Neural cell (in vitro differentiated cells): ENCODE measurements at regions not wholly inside any gene's neighbourhood (a gene's known extent, or its start where the extent isn't known, plus 50 kb on each side); places are given as distances from the start of the nearest gene placed in this dataset.

Experiments used
- H2AFZ ChIP-seq: fragments of 200-600, 300-800 bp; sonication (generic), shearing (Covaris generic); 2 replicates; pipeline ENCODE4 v1.6.0; 2014; ENCODE audit warnings: low read depth, mild to moderate bottlenecking, antibody characterized with exemption, low read length, moderate library complexity
- H3F3A ChIP-seq: fragments of 200-600 bp; shearing (Covaris generic); 2 replicates; pipeline ENCODE4 v1.6.1; 2016; ENCODE audit warnings: mild to moderate bottlenecking, moderate library complexity, mixed read lengths, antibody characterized with exemption, low read length; ENCODE audit not compliant: insufficient read depth, poor library complexity, severe bottlenecking
- H3K27ac ChIP-seq: fragments of 200-600, 300-800 bp; sonication (generic), shearing (Covaris generic); 2 replicates; pipeline ENCODE4 v1.5.1; 2014; ENCODE audit warnings: mild to moderate bottlenecking, low read length, moderate library complexity
- H3K27me3 ChIP-seq: fragments of 300-800, 200-600 bp; sonication (generic), shearing (Covaris generic); 2 replicates; pipeline ENCODE4 v1.6.0; 2014; ENCODE audit warnings: mild to moderate bottlenecking, low read depth, low read length, moderate library complexity; ENCODE audit not compliant: insufficient read depth
- H3K36me3 ChIP-seq: fragments of 300-800, 200-600 bp; sonication (generic), shearing (Covaris generic); 2 replicates; pipeline ENCODE4 v1.5.1; 2014; ENCODE audit warnings: mild to moderate bottlenecking, antibody characterized with exemption, low read length, moderate library complexity; ENCODE audit not compliant: insufficient read depth
- H3K4me2 ChIP-seq: fragments of 300-800, 200-600 bp; sonication (generic), shearing (Covaris generic); 2 replicates; pipeline ENCODE4 v1.6.0; 2014; ENCODE audit warnings: mild to moderate bottlenecking, low read length
- H3K4me3 ChIP-seq: fragments of 300-800, 200-600 bp; sonication (generic), shearing (Covaris generic); 2 replicates; pipeline ENCODE4 v1.5.1; 2014; ENCODE audit warnings: mild to moderate bottlenecking, low read length, moderate library complexity
- H3K79me2 ChIP-seq: fragments of 200-600 bp; shearing (Covaris generic); replicated peaks from 2 replicates; pipeline ENCODE4 v1.6.0; 2014; ENCODE audit warnings: mild to moderate bottlenecking, low read length, moderate library complexity; ENCODE audit not compliant: insufficient read depth
- H3K9ac ChIP-seq: fragments of 300-800, 200-600 bp; sonication (generic), shearing (Covaris generic); 2 replicates; pipeline ENCODE4 v1.6.1; 2016; ENCODE audit warnings: mild to moderate bottlenecking, low read length, mixed read lengths
- H3K9me2 ChIP-seq: fragments of 200-600 bp; shearing (Covaris generic); 2 replicates; pipeline ENCODE4 v1.6.1; 2016; ENCODE audit warnings: mild to moderate bottlenecking, low read length, mixed read lengths; ENCODE audit not compliant: insufficient read depth
- H3K9me3 ChIP-seq: fragments of 200-600, 300-800 bp; sonication (generic), shearing (Covaris generic); 2 replicates; pipeline ENCODE4 v1.6.1; 2016; ENCODE audit warnings: mild to moderate bottlenecking, mixed run types, low read length, moderate library complexity, mixed read lengths
- H4K20me1 ChIP-seq: fragments of 200-600 bp; shearing (Covaris generic); 2 replicates; pipeline ENCODE4 v1.6.1; 2016; ENCODE audit warnings: mild to moderate bottlenecking, mixed run types; ENCODE audit not compliant: insufficient read depth
- EP300 ChIP-seq: fragments of 450-650 bp; conservative IDR thresholded peaks from 2 replicates; pipeline ENCODE4 v1.6.1; 2014; ENCODE audit warnings: antibody characterized with exemption, mild to moderate bottlenecking, moderate library complexity; ENCODE audit not compliant: poor library complexity, severe bottlenecking
- EZH2 ChIP-seq: fragments of 200-600, 300-800 bp; shearing (Covaris generic), sonication (generic); IDR thresholded peaks from 2 replicates; pipeline ENCODE4 v1.6.1; 2014; ENCODE audit warnings: antibody characterized with exemption, low read length, borderline replicate concordance, mild to moderate bottlenecking; ENCODE audit not compliant: insufficient read depth, poor library complexity, severe bottlenecking
- MXI1 ChIP-seq: fragments of 450-650 bp; conservative IDR thresholded peaks from 2 replicates; pipeline ENCODE4 v1.6.1; 2014; ENCODE audit warnings: antibody characterized with exemption, mild to moderate bottlenecking; ENCODE audit not compliant: poor library complexity, severe bottlenecking
- POLR2AphosphoS5 ChIP-seq: IDR thresholded peaks from 2 replicates; pipeline ENCODE4 v1.6.1; 2012
- RAD21 ChIP-seq: fragments of 450-650 bp; conservative IDR thresholded peaks from 2 replicates; pipeline ENCODE4 v1.6.1; 2014; ENCODE audit warnings: antibody characterized with exemption, mild to moderate bottlenecking, moderate library complexity
- REST ChIP-seq: IDR thresholded peaks from 2 replicates; pipeline ENCODE4 v1.6.1; 2012; ENCODE audit warnings: borderline replicate concordance
- SMC3 ChIP-seq: fragments of 450-650 bp; conservative IDR thresholded peaks from 2 replicates; pipeline ENCODE4 v1.6.1; 2014; ENCODE audit warnings: antibody characterized with exemption, mild to moderate bottlenecking, moderate library complexity; ENCODE audit not compliant: poor library complexity
- TAF1 ChIP-seq: IDR thresholded peaks from 2 replicates; pipeline ENCODE4 v1.6.1; 2012; ENCODE audit warnings: low read depth
- TF ChIP-seq, protein P1 (sequence below): fragments of 450-650 bp; IDR thresholded peaks from 2 replicates; pipeline ENCODE4 v1.5.1; 2014; ENCODE audit warnings: antibody characterized with exemption, mild to moderate bottlenecking, moderate library complexity; ENCODE audit not compliant: poor library complexity, severe bottlenecking

DNA sequence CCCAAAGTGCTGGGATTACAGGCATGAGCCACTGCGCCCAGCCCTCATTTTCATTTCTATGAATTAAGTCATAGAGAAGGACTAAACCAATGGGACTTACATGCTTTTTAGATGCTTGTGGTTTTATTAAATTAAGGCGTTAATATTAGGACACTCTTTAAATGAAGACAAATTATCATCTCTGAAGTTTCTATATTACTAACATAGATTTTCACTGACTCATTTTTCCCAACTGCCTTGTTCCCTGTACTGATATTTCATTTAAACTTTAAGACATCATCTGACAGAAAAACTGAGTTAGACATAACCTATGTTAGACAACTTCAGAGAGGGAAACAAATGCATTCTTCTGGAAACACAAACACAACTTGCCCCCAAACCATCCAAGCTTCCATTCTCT is 99.8 kb downstream of the BTG1 start:
- TF ChIP-seq TAF1: no peak
- TF ChIP-seq, protein P1, sequence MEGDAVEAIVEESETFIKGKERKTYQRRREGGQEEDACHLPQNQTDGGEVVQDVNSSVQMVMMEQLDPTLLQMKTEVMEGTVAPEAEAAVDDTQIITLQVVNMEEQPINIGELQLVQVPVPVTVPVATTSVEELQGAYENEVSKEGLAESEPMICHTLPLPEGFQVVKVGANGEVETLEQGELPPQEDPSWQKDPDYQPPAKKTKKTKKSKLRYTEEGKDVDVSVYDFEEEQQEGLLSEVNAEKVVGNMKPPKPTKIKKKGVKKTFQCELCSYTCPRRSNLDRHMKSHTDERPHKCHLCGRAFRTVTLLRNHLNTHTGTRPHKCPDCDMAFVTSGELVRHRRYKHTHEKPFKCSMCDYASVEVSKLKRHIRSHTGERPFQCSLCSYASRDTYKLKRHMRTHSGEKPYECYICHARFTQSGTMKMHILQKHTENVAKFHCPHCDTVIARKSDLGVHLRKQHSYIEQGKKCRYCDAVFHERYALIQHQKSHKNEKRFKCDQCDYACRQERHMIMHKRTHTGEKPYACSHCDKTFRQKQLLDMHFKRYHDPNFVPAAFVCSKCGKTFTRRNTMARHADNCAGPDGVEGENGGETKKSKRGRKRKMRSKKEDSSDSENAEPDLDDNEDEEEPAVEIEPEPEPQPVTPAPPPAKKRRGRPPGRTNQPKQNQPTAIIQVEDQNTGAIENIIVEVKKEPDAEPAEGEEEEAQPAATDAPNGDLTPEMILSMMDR: no peak
- no peak for TF ChIP-seq RAD21
- no peak for TF ChIP-seq EP300
- no peak for TF ChIP-seq SMC3
- no peak for TF ChIP-seq EZH2
- TF ChIP-seq REST: no peak
- TF ChIP-seq POLR2AphosphoS5: no peak
- TF ChIP-seq MXI1: no peak
- no peak overlapping the region for H3K27ac ChIP-seq
- no peaks in the 10 kb centered on the region for H3F3A ChIP-seq
- H4K20me1 ChIP-seq: no peaks in the 10 kb centered on the region
- H3K4me2 ChIP-seq: no peak overlapping the region
- no peaks in the 10 kb centered on the region for H3K9me2 ChIP-seq
- no peak overlapping the region for H3K9ac ChIP-seq
- H3K79me2 ChIP-seq: no peaks in the 10 kb centered on the region
- H3K4me3 ChIP-seq: no peak overlapping the region
- no peak overlapping the region for H2AFZ ChIP-seq
- no peaks in the 10 kb centered on the region for H3K9me3 ChIP-seq
- no peaks in the 10 kb centered on the region for H3K36me3 ChIP-seq
- H3K27me3 ChIP-seq: no peaks in the 10 kb centered on the region

- no peak overlapping the region for H3K4me2 ChIP-seq
- no peak overlapping the region for H3K27ac ChIP-seq
- no peaks in the 10 kb centered on the region for H3K9me3 ChIP-seq
Measured at GRCh38 chr12:92044435-92044834, 101.2 kb downstream of the BTG1 start.

More at GRCh38 chr12:92044435-92044834, 101.2 kb downstream of the BTG1 start:
- Histone ChIP-seq H3K9ac (no peak overlapping the region), H3F3A (no peaks in the 10 kb centered on the region), H3K4me3 (no peak overlapping the region), H4K20me1 (no peaks in the 10 kb centered on the region), H3K27me3 (no peaks in the 10 kb centered on the region), H3K36me3 (no peaks in the 10 kb centered on the region), H3K79me2 (no peaks in the 10 kb centered on the region), H2AFZ (no peak overlapping the region), H3K9me2 (no peaks in the 10 kb centered on the region)
- TF ChIP-seq EP300 (no peak), EZH2 (no peak), MXI1 (no peak)
